K562 (cell line): ENCODE measurements at regions not wholly inside any gene's neighbourhood (a gene's known extent, or its start where the extent isn't known, plus 50 kb on each side); places are given as distances from the start of the nearest gene placed in this dataset.
"Not testable (repeated sequence)": the region's sequence is repeated elsewhere in the genome, so short reads cannot be mapped to it uniquely, and the experiment has no call there.

Experiments used
- ATF3 ChIP-seq, 2 experiments: fragments of 450-650 bp in 1 of 2; sonication (generic) in 1 of 2; formaldehyde crosslinking in 1 of 2; IDR thresholded peaks in 1 of 2; conservative IDR thresholded peaks in 1 of 2; 2 replicates each; pipeline versions ENCODE4 v1.6.1 to v1.8.1; 2016 to 2023; ENCODE audit warnings: mild to moderate bottlenecking in 2 of 2, moderate library complexity in 2 of 2, inconsistent platforms in 1 of 2, missing genetic modification reagents in 1 of 2
- CHD7 ChIP-seq: fragments of 200-600 bp; sonication (generic); IDR thresholded peaks from one replicate; pipeline ENCODE4 v1.6.1; 2012; ENCODE audit warnings: mild to moderate bottlenecking, low read depth, low read length, inconsistent platforms
- KDM1A ChIP-seq, 2 experiments: fragments of 450-650 bp; IDR thresholded peaks; 2 replicates each; pipeline ENCODE4 v1.6.1; 2016; ENCODE audit warnings: mild to moderate bottlenecking in 2 of 2
- MTA3 ChIP-seq: fragments of 450-650 bp; formaldehyde crosslinking; IDR thresholded peaks from 2 replicates; pipeline ENCODE4 v1.6.1; 2017; ENCODE audit warnings: mild to moderate bottlenecking, borderline replicate concordance
- NBN ChIP-seq: fragments of 450-650 bp; IDR thresholded peaks from 2 replicates; pipeline ENCODE4 v1.6.1; 2016; ENCODE audit warnings: low read depth, mild to moderate bottlenecking
- ZNF23 ChIP-seq: fragments of 250-450 bp; sonication (Bioruptor Pico); IDR thresholded peaks from 2 replicates; pipeline ENCODE4 v1.4.0; 2020; ENCODE audit warnings: mild to moderate bottlenecking

GRCh38 chr10:47626975-47627374 is 103.5 kb upstream of the AGAP9 start:
- TF ChIP-seq ZNF23 (CRISPR knock-in tag); MTA3; CHD7; NBN; ATF3 (IDR thresholded peaks at IDR 0.05); ATF3 (CRISPR knock-in tag; conservative IDR thresholded peaks at IDR 0.05); KDM1A (IDR thresholded peaks at IDR 0.05): not testable (repeated sequence)
